C1 segment of cervical spinal cord (tissue), 14 donors: ENCODE measurements at regions not wholly inside any gene's neighbourhood (a gene's known extent, or its start where the extent isn't known, plus 50 kb on each side); places are given as distances from the start of the nearest gene placed in this dataset.

Experiments
- DNase-seq, 14 donors: peaks; one replicate each; lab custom pipeline; 2025; lab: John Stamatoyannopoulos, UW

GRCh38 chr1:14301704-14302024, 296.8 kb upstream of the KAZN start:
- no peak for DNase-seq

DNA sequence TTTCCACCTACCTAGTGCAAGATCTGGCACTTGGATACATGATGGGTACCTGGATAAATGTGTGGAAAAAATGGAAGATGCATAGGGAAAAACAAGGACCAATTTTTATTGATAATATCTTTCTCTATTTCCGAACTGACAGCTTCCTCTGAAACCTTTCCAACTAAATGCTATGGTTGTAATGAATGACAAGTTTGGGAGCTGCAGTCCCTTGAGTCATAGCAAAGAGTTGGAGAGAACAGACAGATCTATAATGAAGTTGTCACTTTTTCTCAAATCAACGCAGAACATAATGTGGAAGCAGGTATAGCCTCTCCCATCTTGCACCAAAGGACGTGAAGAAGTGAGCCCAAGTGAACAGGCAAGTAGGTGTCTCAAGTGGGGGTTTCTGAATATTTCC, 296.5 kb upstream of the KAZN start:
- DNase-seq: no peak

- no peak for DNase-seq
Observed at GRCh38 chr1:14303011-14303410, 295.5 kb upstream of the KAZN start.

DNA sequence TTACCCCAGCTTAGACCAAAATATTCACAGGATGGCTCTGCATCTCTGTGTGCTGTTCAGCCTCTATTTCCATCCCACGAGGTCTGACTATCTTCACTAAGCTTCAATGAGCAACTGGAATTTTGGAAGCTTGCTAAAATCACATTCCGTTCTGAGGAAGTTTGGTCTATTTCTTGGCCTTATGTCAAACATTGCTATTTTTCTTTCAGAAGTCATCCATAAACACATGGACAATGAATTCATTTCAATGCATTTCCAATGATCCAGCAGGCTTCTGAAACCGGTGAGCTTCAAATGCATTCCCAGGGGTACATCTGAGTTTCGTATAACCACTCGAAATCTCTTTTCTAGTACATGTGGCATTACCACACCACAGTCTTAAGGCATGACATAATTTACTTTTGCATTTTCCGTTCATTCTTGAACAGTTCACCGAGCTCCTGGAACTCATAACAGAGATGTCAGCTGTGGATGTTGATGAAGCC, 294.1 kb upstream of the KAZN start:
- DNase-seq: no peak

DNA sequence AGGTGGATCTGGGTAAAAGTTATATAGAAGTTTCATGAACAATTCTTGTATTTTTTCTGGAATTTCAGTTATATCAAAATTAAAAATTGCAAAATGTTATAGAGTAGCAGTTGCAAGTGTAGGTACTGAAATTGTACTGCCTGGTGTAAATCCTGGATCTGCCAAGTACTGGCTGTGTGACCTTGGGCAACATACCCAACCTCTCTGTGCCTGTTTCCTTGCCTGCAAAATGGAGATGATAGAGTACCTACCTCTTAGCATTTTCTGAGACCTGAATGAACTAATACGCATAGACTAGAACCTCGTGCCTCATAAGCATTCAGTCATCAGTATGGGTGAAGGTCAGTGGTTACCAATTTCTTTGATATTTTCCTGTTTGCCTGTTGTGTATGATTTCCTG, 290.0 kb upstream of the KAZN start:
- no peak for DNase-seq

GRCh38 chr1:14309984-14310383, 288.5 kb upstream of the KAZN start:
- DNase-seq: no peak

- no peak for DNase-seq
Observed at GRCh38 chr1:14310476-14310875, 288.0 kb upstream of the KAZN start.

DNA sequence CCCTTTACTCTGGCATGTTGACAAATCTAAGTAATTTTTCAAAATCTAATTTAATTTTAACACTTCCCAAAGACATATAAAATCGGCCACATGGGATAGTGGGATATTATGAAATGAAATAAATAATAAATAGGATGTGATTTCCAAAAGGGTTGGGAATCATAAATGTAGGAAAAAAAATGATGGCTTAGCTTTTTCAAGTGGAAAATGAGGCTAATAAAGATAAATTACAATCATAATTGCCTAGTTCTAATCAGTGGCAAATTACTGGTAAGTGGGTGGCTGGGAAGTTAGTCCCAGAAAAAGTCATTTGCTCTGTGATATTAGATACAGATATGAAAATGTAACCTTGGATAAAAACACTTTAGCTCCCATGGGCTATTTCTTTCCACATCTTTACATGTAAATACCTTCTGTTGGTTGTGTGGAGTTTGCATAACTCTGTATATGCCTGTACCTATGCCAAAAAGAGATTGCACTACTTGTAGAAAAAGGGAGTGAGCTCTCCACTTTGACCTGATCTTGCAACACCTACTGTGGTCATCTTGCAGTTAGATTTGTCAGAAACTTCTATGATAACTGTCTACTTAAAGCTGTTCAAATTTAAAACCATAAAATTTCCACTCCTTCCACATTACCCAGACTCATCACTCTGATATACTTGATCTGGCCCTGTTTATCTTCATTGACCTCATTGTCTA, 284.6 kb upstream of the KAZN start:
- no peak for DNase-seq

GRCh38 chr1:14318830-14319229, 279.7 kb upstream of the KAZN start:
- no peak for DNase-seq

DNA sequence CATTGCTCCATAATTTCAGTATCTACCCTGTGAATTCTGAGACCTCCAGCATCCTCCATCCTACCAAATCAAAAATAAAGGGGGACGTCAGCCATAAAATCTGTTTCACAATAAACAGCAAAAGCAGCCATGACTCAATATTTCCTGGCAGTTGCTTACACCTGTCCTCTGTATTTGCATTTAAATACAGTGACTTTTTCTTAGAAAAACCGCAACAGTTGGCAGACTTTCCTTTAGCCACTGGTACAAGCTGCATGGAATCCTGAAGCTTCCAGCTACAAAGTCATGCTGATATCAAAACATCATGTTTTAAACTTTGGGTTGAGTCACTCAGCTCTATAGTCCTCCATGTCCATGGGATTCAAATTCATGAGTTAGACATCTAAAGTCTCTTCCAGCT, 278.0 kb upstream of the KAZN start:
- no peak for DNase-seq

GRCh38 chr1:14320986-14321385, 277.5 kb upstream of the KAZN start:
- no peak for DNase-seq

DNA sequence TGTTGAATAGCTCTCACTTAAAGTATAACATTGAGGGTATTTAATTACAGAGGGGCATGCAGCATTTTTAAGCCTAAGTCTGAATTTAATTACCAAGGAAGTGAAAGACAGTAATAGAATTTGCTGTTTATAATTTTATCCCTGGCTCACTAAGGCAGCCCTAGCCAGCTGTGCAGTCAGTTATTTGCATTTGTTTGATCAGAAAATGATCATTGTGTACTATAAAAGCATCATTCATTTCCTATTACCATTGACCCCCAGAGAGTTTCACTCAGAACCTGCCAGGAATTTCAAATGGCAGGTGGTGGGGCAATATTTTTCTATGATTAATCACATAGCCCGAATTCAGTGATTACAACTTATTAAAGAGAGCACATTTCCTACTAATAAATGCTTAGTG, 277.1 kb upstream of the KAZN start:
- no peak for DNase-seq

- DNase-seq: peak in 1 of 14 donors; percentile 50
Observed at GRCh38 chr1:14323568-14324247, 274.8 kb upstream of the KAZN start.

GRCh38 chr1:14324248-14324630, 274.2 kb upstream of the KAZN start:
- no peak for DNase-seq

DNA sequence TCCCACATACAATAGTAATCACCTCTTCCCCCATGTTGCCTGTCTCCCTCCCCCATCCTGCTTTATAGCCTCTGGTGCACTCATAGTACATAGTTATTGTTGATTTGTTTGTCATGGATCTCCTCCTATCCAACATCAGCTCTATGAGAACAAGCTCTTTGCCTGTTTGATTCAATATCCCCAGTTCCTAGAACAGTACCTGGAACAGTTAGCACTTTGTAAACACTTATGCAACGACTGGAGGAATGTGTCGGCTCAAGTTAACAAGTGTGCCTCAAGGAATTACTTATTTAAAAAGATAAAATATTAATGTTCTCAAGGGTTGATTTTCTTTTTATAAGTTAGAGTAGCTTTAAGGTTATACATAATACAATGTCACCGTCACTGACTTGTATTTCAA, 271.6 kb upstream of the KAZN start:
- no peak for DNase-seq

DNA sequence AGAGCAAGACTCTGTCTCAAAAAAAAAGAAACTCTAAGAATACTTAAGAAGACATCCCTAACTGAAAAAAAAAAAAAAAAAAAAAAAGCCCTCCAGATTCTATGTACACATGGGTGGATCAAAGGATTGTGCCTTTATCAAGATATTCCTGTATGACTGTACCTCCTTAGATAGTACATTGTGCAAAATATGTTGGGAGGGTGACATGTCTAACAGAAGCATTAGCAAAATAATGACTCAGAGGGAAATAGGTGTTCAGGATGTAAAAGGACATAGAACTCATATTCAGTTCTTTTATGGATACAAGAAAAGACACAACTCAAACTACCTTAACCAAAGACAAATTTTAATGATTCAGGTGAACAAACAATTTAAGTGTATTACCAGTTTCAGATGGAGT, 269.8 kb upstream of the KAZN start:
- DNase-seq: no peak

- no peak for DNase-seq
Observed at GRCh38 chr1:14332158-14332557, 266.3 kb upstream of the KAZN start.

GRCh38 chr1:14334336-14335176, 263.9 kb upstream of the KAZN start:
- DNase-seq: no peak

GRCh38 chr1:14338509-14338908, 260.0 kb upstream of the KAZN start:
- peak in 1 of 14 donors; percentile 10 for DNase-seq

- DNase-seq: no peak
Observed at GRCh38 chr1:14339288-14339687, 259.2 kb upstream of the KAZN start.

DNA sequence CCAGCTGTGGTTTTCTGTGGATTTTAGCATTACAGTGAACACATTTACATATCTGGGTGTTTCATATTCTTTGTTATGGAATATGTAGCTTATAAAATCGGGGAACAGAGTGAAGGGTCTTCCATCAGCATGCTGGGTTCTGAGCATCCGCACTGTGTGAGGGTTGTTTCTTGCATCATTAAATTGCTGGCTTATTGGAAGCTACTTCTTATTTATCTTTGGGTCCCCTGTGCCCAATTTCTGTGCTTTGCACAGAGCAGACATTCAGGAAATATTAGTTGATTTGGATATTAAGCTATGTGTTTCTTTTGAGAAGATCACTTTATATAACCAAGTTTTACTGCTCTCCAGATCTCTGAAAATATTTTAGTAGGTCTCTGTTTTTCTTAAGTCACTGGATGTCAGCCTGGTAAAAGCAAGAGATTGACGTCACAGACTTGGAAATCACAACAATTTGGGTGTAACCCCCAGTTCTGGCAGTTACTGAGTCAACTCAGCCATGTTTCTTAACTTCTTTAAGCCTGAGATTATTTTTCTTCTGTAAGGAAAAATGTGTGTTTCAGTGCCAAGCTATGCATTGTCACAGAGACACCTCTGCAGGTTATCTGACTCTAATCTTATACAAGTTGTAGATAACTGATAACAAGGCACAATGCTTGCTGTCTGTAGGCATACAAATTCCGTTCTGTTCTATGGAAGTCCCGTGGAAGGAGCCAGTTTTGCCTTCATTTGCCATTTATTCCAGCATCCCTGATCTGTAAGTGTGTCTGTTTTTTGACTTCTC, 258.3 kb upstream of the KAZN start:
- DNase-seq: no peak

GRCh38 chr1:14341147-14341546, 257.3 kb upstream of the KAZN start:
- DNase-seq: no peak
